HK-2 (cell line): ENCODE measurements at regions not wholly inside any gene's neighbourhood (a gene's known extent, or its start where the extent isn't known, plus 50 kb on each side); places are given as distances from the start of the nearest gene placed in this dataset.
A peak's percentile ranks its signal among the peaks of the same experiment; 100 is the strongest.

Experiments
- DNase-seq: peaks from one replicate; pipeline ENCODE4 v3.0.0-alpha.2; 2018; ENCODE audit not compliant: unreplicated experiment

GRCh38 chr22:47294576-47294975, 532.1 kb downstream of the TBC1D22A start:
- DNase-seq = no peak

GRCh38 chr22:47294222-47294532, 531.7 kb downstream of the TBC1D22A start:
- DNase-seq = no peak

GRCh38 chr22:47293368-47294221, 531.1 kb downstream of the TBC1D22A start:
- DNase-seq = no peak

- no peak for DNase-seq
Observed at GRCh38 chr22:47292546-47293320, 530.3 kb downstream of the TBC1D22A start.

- no peak for DNase-seq
Observed at GRCh38 chr22:47291565-47292495, 529.4 kb downstream of the TBC1D22A start.

DNA sequence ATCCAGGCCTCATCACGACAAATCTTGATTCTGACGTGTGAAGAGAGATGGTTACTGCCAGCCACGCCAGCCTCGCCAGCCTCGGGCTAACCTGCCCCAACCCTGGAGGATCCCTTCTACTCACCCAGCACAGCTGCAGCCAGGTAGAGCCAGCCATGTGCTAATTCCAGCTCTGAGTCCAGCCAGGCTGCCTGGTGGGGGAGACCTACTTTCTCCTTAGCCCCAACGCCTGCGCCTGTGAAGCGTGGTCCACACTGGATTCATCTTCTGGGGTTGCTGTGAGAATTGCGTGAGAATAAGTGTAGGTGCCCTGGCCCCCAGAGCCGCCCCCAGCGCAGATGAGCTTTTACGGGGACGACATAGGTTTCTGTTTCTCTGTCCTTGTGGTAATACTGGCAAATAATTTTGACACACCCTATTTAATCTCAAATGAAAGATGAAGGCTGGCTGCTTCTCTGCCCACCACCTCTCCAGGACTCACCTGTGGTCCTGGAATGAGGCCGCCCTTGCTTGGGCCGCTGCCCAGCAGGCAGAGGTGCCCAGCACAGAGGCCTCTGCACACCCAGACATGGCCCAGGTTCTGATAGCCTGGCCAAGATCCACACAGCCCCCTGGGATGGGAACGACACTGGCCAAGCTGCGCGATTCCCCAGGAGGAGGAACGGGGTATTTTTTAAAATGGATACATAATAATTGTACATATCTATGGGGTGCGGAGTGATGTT, 528.4 kb downstream of the TBC1D22A start:
- DNase-seq = no peak

DNA sequence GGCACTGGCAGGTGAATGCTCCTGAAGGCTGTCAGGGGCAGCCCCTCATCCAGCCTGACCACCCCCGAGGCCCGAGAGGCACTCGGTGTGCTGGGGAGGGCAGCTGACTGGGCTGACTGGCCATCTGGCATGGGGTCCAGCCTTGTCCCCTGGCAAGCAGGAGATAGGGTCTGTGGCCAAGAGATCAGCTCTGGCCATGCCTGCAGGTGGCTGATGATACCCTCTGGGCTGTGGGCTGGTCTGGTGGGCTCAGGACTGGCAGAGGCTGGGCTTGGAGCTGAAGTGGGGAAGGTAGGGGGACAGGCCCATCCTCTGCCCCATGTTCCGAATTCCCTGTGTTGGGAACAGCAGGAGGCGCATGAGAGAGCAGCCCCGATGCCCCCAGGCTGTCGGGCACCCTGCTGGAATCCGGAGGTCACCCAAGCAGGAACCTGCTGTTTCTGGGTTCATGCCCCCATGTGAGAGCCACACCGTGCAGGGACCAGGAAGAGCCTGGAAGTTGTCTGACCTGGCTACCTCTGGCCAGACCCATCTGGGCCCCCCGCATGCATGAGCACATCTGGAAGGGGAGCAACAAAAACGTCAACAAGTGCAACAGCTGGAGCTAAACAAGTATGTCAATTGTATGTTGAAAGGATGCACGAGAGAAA, 527.0 kb downstream of the TBC1D22A start:
- no peak for DNase-seq

DNA sequence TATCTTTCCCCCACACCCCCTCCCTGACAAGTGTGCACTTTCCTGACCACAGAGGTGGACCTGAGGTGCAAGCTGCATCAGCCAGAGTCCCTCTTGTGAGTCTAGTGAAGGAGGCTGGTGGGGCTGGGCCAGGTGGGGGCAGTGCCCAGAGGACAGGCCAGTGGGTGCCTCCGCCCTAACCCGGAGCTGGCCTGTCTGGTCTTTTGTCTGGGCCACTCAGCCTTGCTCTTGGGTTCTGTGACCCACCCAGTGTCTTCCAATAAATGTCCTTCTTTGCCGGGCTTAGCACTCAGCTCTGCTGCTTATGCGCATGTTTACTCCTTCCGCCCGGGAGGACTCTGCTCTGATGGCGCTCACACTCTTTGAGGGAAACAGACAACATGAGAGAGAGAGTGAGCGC, 526.2 kb downstream of the TBC1D22A start:
- no peak for DNase-seq

DNA sequence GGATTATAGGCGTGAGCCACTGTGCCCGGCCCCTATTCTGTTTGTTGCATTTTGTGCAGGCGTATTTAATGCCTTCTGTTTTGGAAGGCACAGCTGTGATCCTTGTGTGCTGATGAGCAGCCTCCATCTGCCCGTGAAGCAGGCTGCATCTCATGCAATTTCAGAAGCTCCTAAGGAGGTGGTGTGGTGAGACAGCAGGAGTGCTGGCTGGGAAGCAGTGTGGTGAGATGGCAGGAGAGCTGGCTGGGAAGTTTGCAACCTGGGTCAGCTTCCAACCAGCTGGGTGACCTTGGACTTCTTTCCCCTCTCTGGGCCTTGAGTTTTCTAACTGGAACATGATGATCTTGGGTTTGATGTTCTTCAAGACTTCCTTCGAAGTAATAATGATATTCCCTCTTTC, 525.1 kb downstream of the TBC1D22A start:
- no peak for DNase-seq

DNA sequence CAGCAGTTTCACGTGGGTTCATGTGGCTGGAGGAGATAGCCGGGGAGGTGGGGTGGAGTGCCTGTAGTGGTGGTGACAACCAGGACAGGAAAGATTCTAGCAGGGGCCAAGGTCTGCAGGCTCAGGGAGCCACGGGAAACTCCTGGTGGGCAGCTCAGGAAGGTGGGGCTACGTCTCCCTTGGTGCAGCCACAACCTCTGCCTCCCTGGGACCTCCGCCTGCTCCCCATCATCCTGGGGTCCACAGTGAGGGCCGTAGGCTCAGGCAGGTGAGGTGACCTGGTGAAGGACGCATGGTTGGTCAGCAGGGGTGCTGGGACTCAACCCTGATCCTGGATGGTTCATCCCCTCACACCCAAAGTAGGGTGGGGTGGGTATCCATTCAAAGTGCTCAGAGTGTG, 524.1 kb downstream of the TBC1D22A start:
- no peak for DNase-seq

- no peak for DNase-seq
Observed at GRCh38 chr22:47285981-47286380, 523.5 kb downstream of the TBC1D22A start.

- no peak for DNase-seq
Observed at GRCh38 chr22:47284822-47285221, 522.4 kb downstream of the TBC1D22A start.

- no peak for DNase-seq
Observed at GRCh38 chr22:47284360-47284759, 521.9 kb downstream of the TBC1D22A start.

- no peak for DNase-seq
Observed at GRCh38 chr22:47283616-47284270, 521.3 kb downstream of the TBC1D22A start.

DNA sequence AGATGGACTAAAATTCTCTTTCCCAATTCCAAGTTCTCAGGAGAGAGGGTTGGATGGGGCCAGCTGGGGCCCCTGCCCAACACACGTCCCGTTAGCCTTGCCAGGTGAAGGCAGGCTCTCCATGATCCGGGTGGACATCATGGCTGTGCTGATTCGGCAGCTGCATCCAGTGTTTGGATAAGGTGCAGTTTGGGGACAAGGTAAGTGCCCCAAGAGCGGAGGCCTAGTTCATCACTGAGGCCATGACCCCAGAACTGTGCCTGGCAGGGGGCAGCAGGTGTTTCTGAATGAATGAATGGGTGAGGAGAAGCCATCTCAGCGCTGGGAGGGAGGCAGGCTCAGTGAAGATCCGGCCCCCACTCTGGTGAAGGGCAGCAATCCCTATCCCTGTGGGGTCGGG, 520.4 kb downstream of the TBC1D22A start:
- no peak for DNase-seq

- DNase-seq = no peak
Observed at GRCh38 chr22:47282366-47282765, 519.9 kb downstream of the TBC1D22A start.

DNA sequence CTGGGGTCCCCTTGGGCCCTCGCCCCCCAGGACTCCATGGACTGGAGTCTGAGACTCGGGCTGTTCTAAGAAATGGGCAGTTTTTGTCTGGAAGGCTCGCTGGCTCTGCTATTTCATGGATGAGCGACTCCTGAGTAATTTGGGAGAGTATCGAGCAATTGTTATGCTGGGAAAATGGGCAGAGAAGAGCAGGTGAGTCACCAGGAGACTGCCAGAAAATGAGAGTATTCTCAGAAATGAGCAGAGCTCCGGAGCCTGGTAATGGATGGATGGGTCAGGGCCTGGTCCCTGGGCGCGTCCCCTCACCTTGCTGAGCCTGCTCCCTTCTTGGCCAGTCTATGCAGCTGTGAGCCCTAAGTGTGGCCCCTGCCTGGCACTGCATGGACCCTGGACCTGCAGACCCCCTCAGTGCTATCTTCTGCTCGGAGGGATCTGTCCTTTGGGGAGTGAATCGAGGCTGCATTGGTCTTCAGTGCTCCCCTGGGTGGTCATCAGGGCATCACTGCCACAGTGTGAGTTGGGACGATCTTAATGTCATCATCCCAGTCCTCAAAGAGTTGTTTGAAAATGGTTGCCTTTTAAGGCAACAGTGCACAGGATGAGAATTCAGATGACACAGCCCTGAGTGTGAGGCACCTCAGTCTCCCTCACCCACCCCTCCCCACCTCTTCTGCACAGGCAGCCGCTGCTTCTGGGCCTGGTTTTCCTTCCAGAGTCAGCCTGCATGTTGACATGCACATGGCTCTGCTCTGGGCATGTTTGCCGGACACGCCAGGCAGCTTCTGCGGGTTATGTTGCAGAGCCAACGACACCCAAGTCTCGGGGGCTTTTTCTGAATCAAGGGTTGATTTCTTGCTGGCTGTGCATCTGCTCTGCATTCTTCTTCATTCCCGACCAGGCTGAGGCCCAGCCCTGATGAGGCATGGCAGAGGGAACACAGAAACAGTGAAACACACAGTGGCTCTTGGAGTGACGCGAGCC, 519.0 kb downstream of the TBC1D22A start:
- DNase-seq = peak; percentile 11

DNA sequence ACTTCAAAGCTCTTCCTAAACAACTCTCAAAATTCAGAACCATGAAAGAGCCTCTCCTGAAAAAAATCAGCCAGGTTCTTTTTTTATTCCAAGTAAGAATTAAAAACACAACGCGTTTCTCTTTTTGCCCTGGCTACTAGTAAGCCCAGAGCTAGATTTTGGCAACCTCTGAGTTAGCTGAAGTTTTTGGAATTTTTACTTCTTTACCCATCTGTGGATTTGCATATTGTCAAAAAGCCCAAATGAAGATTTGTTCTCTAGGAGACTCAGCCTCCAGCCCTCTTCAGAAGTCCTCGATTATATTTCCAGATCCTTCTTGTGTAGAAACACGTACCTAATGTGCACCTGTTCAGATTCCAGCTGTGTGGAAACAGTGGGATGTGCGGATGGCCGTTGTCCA, 517.9 kb downstream of the TBC1D22A start:
- no peak for DNase-seq

DNA sequence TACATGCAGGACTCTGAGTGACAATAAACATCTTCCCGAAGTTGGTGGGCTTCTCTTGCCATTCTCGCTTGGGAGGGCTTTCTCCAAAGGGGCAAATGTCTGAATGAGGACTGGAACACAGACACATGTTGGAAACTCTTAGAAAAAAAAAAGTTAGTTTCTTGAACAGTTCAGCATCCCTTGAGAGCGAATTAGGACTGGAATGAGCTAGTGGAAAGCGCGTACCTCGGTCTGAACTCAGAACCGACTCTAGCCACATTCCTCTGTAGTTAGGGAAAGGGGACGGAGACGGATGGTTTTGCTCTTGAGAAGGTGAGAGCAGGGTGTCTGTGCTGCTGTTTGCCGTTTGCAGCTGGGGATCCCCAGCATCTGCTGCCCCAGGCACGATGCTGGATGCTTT, 517.3 kb downstream of the TBC1D22A start:
- no peak for DNase-seq
